Mesothelial cell of epicardium (in vitro differentiated cells): ENCODE measurements at regions not wholly inside any gene's neighbourhood (a gene's known extent, or its start where the extent isn't known, plus 50 kb on each side); places are given as distances from the start of the nearest gene placed in this dataset.
A peak's percentile ranks its signal among the peaks of the same experiment; 100 is the strongest.
"Not testable (repeated sequence)": the region's sequence is repeated elsewhere in the genome, so short reads cannot be mapped to it uniquely, and the experiment has no call there.

Experiments
- DNase-seq, 2 experiments: peaks; one replicate each; pipeline ENCODE4 v3.0.0; 2021; ENCODE audit warnings: low spot score in 2 of 2; ENCODE audit not compliant: unreplicated experiment in 2 of 2
- H3K27ac Mint-ChIP-seq: 2 replicates; pipeline ENCODE4 v1.8.0; 2021; ENCODE audit warnings: mixed read lengths
- H3K27me3 Mint-ChIP-seq: 2 replicates; pipeline ENCODE4 v1.8.0; 2021; ENCODE audit warnings: low read depth, mixed read lengths
- H3K36me3 Mint-ChIP-seq: 2 replicates; pipeline ENCODE4 v1.8.0; 2021; ENCODE audit warnings: mixed read lengths
- H3K4me1 Mint-ChIP-seq: 2 replicates; pipeline ENCODE4 v1.8.0; 2021; ENCODE audit warnings: mixed read lengths
- H3K4me3 Mint-ChIP-seq: 2 replicates; pipeline ENCODE4 v1.8.0; 2021; ENCODE audit warnings: mild to moderate bottlenecking, moderate library complexity, mixed read lengths
- H3K9me3 Mint-ChIP-seq: 2 replicates; pipeline ENCODE4 v1.8.0; 2021; ENCODE audit warnings: mixed read lengths

GRCh38 chr1:148679050-148679786, 69.4 kb upstream of the NUDT4B start:
- H3K4me1 Mint-ChIP-seq, H3K36me3 Mint-ChIP-seq, H3K27ac Mint-ChIP-seq, H3K27me3 Mint-ChIP-seq, H3K9me3 Mint-ChIP-seq: not testable (repeated sequence)
- H3K4me3 Mint-ChIP-seq = peak overlapping the region; percentile 70
- peak; percentile 37 to 59 for DNase-seq

- H3K27me3 Mint-ChIP-seq, H3K4me1 Mint-ChIP-seq, H3K27ac Mint-ChIP-seq, H3K36me3 Mint-ChIP-seq, DNase-seq, H3K9me3 Mint-ChIP-seq: not testable (repeated sequence)
- H3K4me3 Mint-ChIP-seq = peak overlapping the region; percentile 70
Measured at GRCh38 chr1:148679787-148680326, 68.7 kb upstream of the NUDT4B start.

- H3K27me3 Mint-ChIP-seq, DNase-seq, H3K36me3 Mint-ChIP-seq, H3K27ac Mint-ChIP-seq, H3K4me1 Mint-ChIP-seq, H3K9me3 Mint-ChIP-seq, H3K4me3 Mint-ChIP-seq: not testable (repeated sequence)
Measured at GRCh38 chr1:148686735-148687134, 61.8 kb upstream of the NUDT4B start.

GRCh38 chr1:148687376-148687775, 61.2 kb upstream of the NUDT4B start:
- H3K36me3 Mint-ChIP-seq, H3K9me3 Mint-ChIP-seq: not testable (repeated sequence)

More at GRCh38 chr1:148687376-148687775, 61.2 kb upstream of the NUDT4B start:
- DNase-seq, H3K27me3 Mint-ChIP-seq, H3K27ac Mint-ChIP-seq, H3K4me3 Mint-ChIP-seq, H3K4me1 Mint-ChIP-seq: not testable (repeated sequence)
